ENCODE measurements at regions not wholly inside any gene's neighbourhood (a gene's known extent, or its start where the extent isn't known, plus 50 kb on each side); places are given as distances from the start of the nearest gene placed in this dataset.

GRCh38 chr1:47572731-47573430, 135.0 kb downstream of the FOXD2 start:
- H2AFZ ChIP-seq (ENCODE audit: low read length), result no peak overlapping the region
- no peak overlapping the region for H3K27ac ChIP-seq (ENCODE audit: low read depth, low read length)
- H3K36me3 ChIP-seq (ENCODE audit: control insufficient read depth in 2 of 4, insufficient read depth in 4 of 4, low read length in 3 of 4), result no peaks in the 10 kb centered on the region
- no peaks in the 10 kb centered on the region for H3K9me3 ChIP-seq (ENCODE audit: insufficient read depth in 2 of 2, low read depth in 1 of 2, low read length in 1 of 2)
- FAIRE-seq (peak; percentile 24), DNase-seq (ENCODE audit: low read depth in 1 of 2, low spot score in 2 of 2) (no peak)
- peak overlapping the region; percentile 32 to 61; a peak in 3 of 4 replicates for H3K4me2 ChIP-seq (ENCODE audit: insufficient read depth in 1 of 2, low read depth in 2 of 2, low read length in 2 of 2)
- H3K56ac ChIP-seq (replicated peaks; ENCODE audit: insufficient read length, low read depth, low read length), result no peak overlapping the region
- no peak overlapping the region for H4K91ac ChIP-seq (replicated peaks; ENCODE audit: insufficient read length, low read length)
- H3K14ac ChIP-seq (ENCODE audit: insufficient read length), result no peak overlapping the region
- no peak overlapping the region for H3K4ac ChIP-seq (replicated peaks; ENCODE audit: insufficient read length, low read depth, low read length)
- no peak overlapping the region for H2BK120ac ChIP-seq (replicated peaks; ENCODE audit: low read depth, low read length)
- no peak overlapping the region for H2AK5ac ChIP-seq (ENCODE audit: low read depth, low read length)
- ChIA-PET POLR2A (ENCODE audit: partially characterized antibody) (interaction anchor here (1.2 to 1.5 kb wide), 3 partner anchors 8 to 20 kb away, joined by 3 to 4 read pairs (median 3); no protein-coding TSS in a partner anchor), CTCF (ENCODE audit: partially characterized antibody) (interaction anchor here (0.8 to 2.0 kb wide), 11 partner anchors 8 to 175 kb away, joined by 3 to 20 read pairs (median 4); no protein-coding TSS in a partner anchor)
- WGBS, 2 experiments (ENCODE audit: extremely low coverage in 1 of 2, insufficient coverage in 1 of 2, insufficient read length in 1 of 2, insufficient replicate concordance in 2 of 2, low coverage in 1 of 2, low lambda C conversion rate in 2 of 2, missing lambda C conversion rate in 1 of 2), result 57% methylated on average over 12 of the region's 13 CpGs; no CpG with 5 or more reads in 1 of the 2 experiments
- H2BK15ac ChIP-seq (ENCODE audit: low read length), result no peak overlapping the region
- no peaks in the 10 kb centered on the region for H4K20me1 ChIP-seq (replicated peaks in 1 of 2; ENCODE audit: control insufficient read depth in 1 of 2, insufficient read depth in 2 of 2, low read length in 2 of 2)
- no peak overlapping the region for H3K9ac ChIP-seq (replicated peaks in 1 of 4; ENCODE audit: extremely low read depth in 1 of 4, low read depth in 3 of 4, low read length in 3 of 4)
- H3K27me3 ChIP-seq (replicated peaks in 1 of 4; ENCODE audit: control insufficient read depth in 3 of 4, extremely low read depth in 1 of 4, insufficient read depth in 3 of 4, low read length in 3 of 4), result peaks cover 0 to 3% (median 2%) of the 10 kb centered on the region in 4 experiments; a peak in 1 of 7 replicates
- H4K8ac ChIP-seq (ENCODE audit: extremely low read depth, insufficient read depth, low read length), result peak overlapping the region; percentile 69; the same call in 1 of the 2 replicates
- H2BK12ac ChIP-seq (ENCODE audit: low read depth, low read length), result peak overlapping the region; percentile 31; the same call in 1 of the 2 replicates
- no peaks in the 10 kb centered on the region for H3K79me2 ChIP-seq (ENCODE audit: control insufficient read depth in 1 of 2, insufficient read depth in 2 of 2, low read length in 2 of 2)
- no peak overlapping the region for H3K4me3 ChIP-seq (ENCODE audit: extremely low read depth in 1 of 4, insufficient read depth in 2 of 4, low read depth in 3 of 4, low read length in 4 of 4)
- peak overlapping the region; percentile 29; the same call in 1 of the 2 replicates for H3K18ac ChIP-seq (ENCODE audit: extremely low read depth, low read length)
- H3K79me1 ChIP-seq (ENCODE audit: low read depth, low read length), result no peaks in the 10 kb centered on the region
- H4K5ac ChIP-seq (ENCODE audit: insufficient read length, low read depth, low read length), result no peak overlapping the region
- H2BK5ac ChIP-seq (ENCODE audit: low read depth, low read length), result peak overlapping the region; percentile 12; the same call in 1 of the 2 replicates
- H3K4me1 ChIP-seq (replicated peaks in 1 of 4; ENCODE audit: control insufficient read depth in 3 of 4, insufficient read depth in 4 of 4, low read length in 3 of 4), result peaks cover 8 to 22% (median 12%) of the 10 kb centered on the region in 4 experiments
- peaks cover 4% of the 10 kb centered on the region; the same call in 1 of the 2 replicates for H3K23me2 ChIP-seq (ENCODE audit: low read depth, low read length)
- peak overlapping the region; percentile 64; the same call in 1 of the 2 replicates for H2BK20ac ChIP-seq (ENCODE audit: low read length)
- no peak overlapping the region for H3K23ac ChIP-seq (ENCODE audit: insufficient read length)
- TF ChIP-seq USF2 (IDR thresholded peaks at IDR 0.05; ENCODE audit: low read length) (no peak), RFX5 (IDR thresholded peaks at IDR 0.05; ENCODE audit: borderline replicate concordance, low read depth, low read length) (no peak), CTBP2 (IDR thresholded peaks at IDR 0.05; ENCODE audit: borderline replicate concordance, insufficient read depth, insufficient read length, low read length) (no peak), CHD2 (IDR thresholded peaks at IDR 0.05; ENCODE audit: low read length) (no peak), TAF1 (IDR thresholded peaks at IDR 0.05; ENCODE audit: low read depth, low read length) (no peak), ATF2 (IDR thresholded peaks at IDR 0.05; ENCODE audit: low read length) (no peak), RAD21 (IDR thresholded peaks at IDR 0.05 in 1 of 2, conservative IDR thresholded peaks at IDR 0.05 in 1 of 2; ENCODE audit: low read depth in 2 of 2, low read length in 2 of 2) (no peak), ZNF274 (IDR thresholded peaks at IDR 0.05; ENCODE audit: borderline replicate concordance, extremely low read depth, low read length) (no peak), MAFK (IDR thresholded peaks at IDR 0.05; ENCODE audit: low read depth, low read length) (no peak)

All from H1 (cell line).